Erythroblast (primary cell): ENCODE measurements at regions not wholly inside any gene's neighbourhood (a gene's known extent, or its start where the extent isn't known, plus 50 kb on each side); places are given as distances from the start of the nearest gene placed in this dataset.
A peak's percentile ranks its signal among the peaks of the same experiment; 100 is the strongest.

Experiments used
- DNase-seq, 2 experiments: peaks; one replicate each; lab custom pipeline; 2025; lab: John Stamatoyannopoulos, UW
- GATA1 ChIP-seq: IDR thresholded peaks from 2 replicates; pipeline ENCODE4 v1.6.1; 2011; ENCODE audit warnings: low read depth, mild to moderate bottlenecking, control low read depth, low read length, moderate library complexity
- POLR2A ChIP-seq: IDR thresholded peaks from 2 replicates; pipeline ENCODE4 v1.6.1; 2011; ENCODE audit warnings: mild to moderate bottlenecking, low read length

GRCh38 chr2:34012715-34013302 is 413.7 kb upstream of the FAM98A start:
- DNase-seq, result peak; percentile 18 to 45
- TF ChIP-seq POLR2A (no peak), GATA1 (no peak)

- TF ChIP-seq POLR2A, result no peak
- no peak for TF ChIP-seq GATA1
- DNase-seq, result no peak
Measured at GRCh38 chr2:34011684-34012083, 412.6 kb upstream of the FAM98A start.

DNA sequence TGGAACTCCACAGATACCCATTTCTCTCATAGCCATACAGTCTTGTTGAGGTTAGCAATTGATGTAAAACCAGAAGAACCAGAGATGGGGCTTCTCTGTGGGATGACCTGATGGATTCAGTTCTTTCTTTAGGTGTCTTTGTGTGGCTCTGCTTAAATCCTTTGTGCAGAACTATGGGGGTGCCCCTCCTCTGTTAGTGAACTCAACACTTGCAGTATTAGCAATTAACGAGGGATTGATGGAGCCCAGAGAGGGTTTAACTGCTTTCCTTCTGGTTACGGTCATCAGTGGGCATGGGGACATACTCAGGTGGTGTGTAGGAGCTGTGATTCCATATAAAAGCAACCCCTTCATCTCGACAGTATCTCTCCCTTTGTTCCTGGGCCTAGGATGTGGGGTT is 406.8 kb upstream of the FAM98A start:
- no peak for TF ChIP-seq POLR2A
- TF ChIP-seq GATA1, result no peak
- no peak for DNase-seq

DNA sequence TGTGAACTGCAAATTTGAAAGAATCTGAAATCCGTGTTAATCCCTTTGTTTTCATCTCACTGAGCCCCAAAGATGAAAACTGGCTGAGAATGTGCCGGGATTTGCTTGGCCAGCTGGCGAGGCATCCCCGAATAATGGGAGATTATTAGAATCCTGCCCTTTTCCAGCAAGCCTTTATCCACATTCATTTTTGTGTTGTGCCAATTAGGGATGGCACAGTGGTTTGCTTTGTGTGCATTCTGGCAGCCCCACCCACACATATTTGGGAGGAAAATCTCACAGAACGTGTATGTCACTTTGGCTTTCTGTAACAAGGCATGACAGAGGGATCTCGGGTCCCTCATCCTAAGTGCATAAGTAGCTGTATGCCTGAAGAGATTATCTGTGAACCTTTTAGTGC is 405.8 kb upstream of the FAM98A start:
- TF ChIP-seq POLR2A (no peak), GATA1 (no peak)
- DNase-seq, result no peak

GRCh38 chr2:34003795-34004194 is 404.7 kb upstream of the FAM98A start:
- DNase-seq, result no peak
- TF ChIP-seq GATA1, result no peak
- no peak for TF ChIP-seq POLR2A

DNA sequence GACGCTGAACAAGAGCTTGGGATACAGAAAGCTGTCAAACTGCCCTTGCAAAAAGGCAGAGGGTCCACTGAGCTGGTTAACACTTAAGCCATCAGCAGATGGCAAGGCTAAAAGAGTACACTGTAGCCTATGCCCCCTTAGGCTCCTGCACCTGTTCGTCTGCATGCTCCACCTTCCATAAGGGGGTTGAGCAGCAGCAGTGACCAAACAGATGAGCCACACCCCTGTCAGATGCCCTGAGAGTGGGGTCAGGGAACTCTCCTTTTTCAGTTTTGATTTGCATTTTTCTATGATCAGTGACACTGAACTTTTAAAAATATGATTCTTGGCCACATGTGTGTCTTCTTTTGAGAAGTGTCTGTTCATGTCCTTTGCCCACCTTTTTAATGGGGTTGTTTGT is 402.5 kb upstream of the FAM98A start:
- no peak for TF ChIP-seq POLR2A
- TF ChIP-seq GATA1, result no peak
- DNase-seq, result no peak

- no peak for DNase-seq
- TF ChIP-seq POLR2A, result no peak
- TF ChIP-seq GATA1, result no peak
Measured at GRCh38 chr2:33984131-33984530, 385.0 kb upstream of the FAM98A start.

- TF ChIP-seq GATA1 (no peak), POLR2A (no peak)
- DNase-seq, result no peak
Measured at GRCh38 chr2:33978471-33978870, 379.4 kb upstream of the FAM98A start.

GRCh38 chr2:33975498-33975897 is 376.4 kb upstream of the FAM98A start:
- no peak for DNase-seq
- TF ChIP-seq GATA1, result no peak
- TF ChIP-seq POLR2A, result no peak

DNA sequence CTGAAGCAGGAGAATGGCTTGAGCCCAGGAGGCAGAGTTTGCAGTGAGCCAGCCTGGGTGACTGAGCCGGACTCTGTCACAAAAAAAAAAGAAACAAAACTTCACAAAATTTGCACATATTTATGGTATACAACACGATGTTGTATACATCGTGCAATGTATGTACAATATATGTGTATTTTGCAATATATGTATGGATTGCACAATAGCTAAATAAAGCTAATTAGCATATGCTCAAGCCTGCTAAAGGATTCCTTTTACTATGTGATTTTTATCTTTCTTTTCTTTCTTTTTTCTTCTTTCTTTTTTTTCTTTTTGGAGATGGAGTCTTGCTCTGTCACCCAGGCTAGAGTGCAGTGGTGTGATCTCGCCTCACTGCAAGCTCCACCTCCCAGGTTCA is 368.0 kb upstream of the FAM98A start:
- no peak for TF ChIP-seq GATA1
- no peak for TF ChIP-seq POLR2A
- DNase-seq, result no peak

DNA sequence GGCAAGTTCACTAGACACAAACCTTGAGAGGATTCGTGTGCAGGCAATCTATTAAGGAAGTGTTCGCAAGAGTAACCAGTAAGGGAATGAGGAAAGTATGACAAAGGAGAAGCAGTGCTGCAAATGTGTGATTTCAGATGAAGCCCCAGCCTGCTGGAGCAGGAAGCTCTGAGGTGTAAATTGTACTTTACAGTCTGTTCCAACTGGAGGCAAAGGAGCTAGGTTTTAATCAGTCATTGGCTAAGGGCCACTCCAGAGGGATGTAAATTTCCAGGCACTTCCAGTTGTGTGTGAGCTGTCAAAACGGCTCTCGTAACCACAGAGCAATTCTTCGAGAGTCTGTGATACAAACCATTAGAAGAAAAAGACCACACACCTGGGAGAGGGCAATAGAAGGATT is 359.5 kb upstream of the FAM98A start:
- no peak for DNase-seq

GRCh38 chr2:33949371-33949770 is 350.3 kb upstream of the FAM98A start:
- DNase-seq, result no peak
- TF ChIP-seq POLR2A (no peak), GATA1 (no peak)

More for the DNA sequence above, 359.5 kb upstream of the FAM98A start:
- TF ChIP-seq POLR2A (no peak), GATA1 (no peak)

GRCh38 chr2:33946193-33946592 is 347.1 kb upstream of the FAM98A start:
- DNase-seq, result no peak
- no peak for TF ChIP-seq GATA1
- no peak for TF ChIP-seq POLR2A

DNA sequence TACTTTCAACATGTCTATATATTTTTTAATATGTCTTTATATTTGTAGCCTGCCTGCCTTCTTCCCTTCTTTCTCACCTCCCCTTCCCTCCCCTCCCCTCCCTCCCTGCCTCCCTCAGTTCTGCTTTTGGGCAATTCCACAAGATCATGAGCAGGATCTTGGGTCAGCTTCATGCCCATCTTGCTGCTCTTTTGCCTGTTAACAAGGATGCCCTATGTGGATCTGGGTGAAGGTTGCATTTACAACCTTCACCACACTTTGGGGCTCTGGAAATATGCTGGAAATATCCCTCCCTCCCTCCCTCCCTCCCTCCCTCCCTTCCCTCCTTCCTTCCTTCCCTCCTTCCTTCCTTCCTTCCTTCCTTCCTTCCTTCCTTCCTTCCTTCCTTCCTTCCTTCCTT is 334.1 kb upstream of the FAM98A start:
- TF ChIP-seq GATA1, result no peak
- TF ChIP-seq POLR2A, result no peak
- no peak for DNase-seq

- TF ChIP-seq GATA1 (no peak), POLR2A (no peak)
- DNase-seq, result no peak
Measured at GRCh38 chr2:33931164-33931563, 332.1 kb upstream of the FAM98A start.
